KOPT-K1 (cell line): ENCODE measurements at regions not wholly inside any gene's neighbourhood (a gene's known extent, or its start where the extent isn't known, plus 50 kb on each side); places are given as distances from the start of the nearest gene placed in this dataset.

Experiments
- H3K27ac ChIP-seq: fragments of 200-600 bp; sonication (generic); 2 replicates; pipeline ENCODE4 v1.5.1; 2016; ENCODE audit warnings: antibody characterized with exemption, mild to moderate bottlenecking, low read depth, low read length; ENCODE audit not compliant: poor library complexity, severe bottlenecking
- H3K36me3 ChIP-seq: fragments of 200-600 bp; sonication (generic); 2 replicates; pipeline ENCODE4 v1.5.1; 2017; ENCODE audit warnings: antibody characterized with exemption, mild to moderate bottlenecking, low read length, moderate library complexity; ENCODE audit not compliant: insufficient read depth
- H3K9me3 ChIP-seq: fragments of 200-600 bp; sonication (generic); 2 replicates; pipeline ENCODE4 v1.5.1; 2017; ENCODE audit warnings: antibody characterized with exemption, low read length, mild to moderate bottlenecking; ENCODE audit not compliant: insufficient read depth, poor library complexity, severe bottlenecking

DNA sequence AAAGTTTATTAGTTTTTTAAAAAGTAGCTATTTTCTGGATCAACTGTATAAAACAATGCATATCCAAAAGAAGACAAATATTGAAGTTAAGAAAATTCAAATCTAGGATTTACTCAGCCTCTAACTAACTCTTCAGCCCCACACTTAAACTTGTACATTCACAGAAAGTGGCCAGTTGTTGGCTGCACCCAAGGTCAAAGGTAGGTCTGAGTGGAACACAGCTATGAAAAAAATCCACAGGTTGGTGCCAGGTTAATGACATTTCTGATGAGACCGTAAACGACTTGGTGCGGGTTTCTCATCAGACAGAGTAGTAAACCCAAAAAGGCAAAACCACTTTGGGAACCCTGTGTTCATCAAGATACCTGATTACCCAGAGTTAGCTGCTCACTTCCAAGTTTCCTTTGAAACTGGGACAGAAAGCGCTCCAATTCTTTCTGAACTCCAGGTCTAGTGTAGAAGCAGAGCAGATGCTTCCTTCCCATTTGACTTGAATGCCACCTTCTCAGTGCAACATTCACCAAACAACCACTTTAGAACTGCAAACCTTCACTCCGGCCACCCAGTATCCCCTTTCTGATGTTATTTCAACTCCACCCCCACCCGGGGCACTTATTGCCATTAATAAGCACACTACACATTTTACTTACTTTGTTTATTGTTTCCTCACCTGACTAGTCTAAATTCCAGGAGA lies 208.3 kb upstream of the STARD13 start:
- Histone ChIP-seq H3K36me3 (no peaks in the 10 kb centered on the region), H3K9me3 (no peaks in the 10 kb centered on the region), H3K27ac (no peak overlapping the region)

DNA sequence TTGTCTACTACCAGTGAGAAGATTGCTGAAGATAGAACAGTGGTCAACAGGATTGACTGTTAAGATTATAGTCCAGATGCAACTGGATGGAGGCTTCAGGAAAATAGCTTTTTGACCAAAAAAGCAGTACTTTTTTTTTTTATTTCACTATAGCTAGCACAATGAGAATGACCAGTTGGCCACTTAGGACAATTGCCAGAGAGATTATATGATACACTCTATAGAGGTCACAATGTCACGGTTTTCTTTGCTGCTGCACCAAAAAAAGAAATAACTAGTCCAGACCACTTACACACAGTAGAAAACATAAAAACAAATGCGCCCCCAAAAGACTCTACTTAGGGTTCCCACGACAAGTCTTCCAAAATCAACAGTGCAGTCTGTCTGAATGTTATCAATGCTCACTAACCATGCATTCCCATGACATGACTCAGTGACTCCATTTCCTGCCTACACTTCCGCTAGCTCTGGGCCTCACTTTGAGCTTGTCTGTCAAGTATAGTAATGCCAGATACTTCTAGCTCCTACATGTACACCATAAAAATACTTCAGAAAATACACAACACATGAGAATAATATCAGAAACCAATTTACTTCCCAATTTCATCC lies 209.1 kb upstream of the STARD13 start:
- Histone ChIP-seq H3K36me3 (no peaks in the 10 kb centered on the region), H3K27ac (no peak overlapping the region), H3K9me3 (no peaks in the 10 kb centered on the region)

DNA sequence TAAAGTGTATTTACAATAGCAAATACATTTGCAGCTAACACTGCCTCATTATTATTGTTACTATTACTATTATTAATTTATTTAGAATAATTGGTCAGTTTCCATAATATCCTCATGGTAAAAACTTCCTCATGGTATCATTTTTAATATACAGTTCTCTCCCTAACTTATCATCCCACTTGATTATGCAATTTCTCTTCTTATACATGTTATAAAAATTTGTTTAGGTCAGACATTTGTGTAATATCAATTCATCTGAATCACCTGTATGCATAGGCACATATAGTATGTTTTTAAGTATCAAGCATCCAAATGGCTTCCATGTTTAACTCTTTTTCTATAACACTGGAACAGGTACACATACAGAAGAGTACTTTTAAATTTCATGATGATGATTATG lies 210.8 kb upstream of the STARD13 start:
- H3K9me3 ChIP-seq = no peaks in the 10 kb centered on the region
- no peak overlapping the region for H3K27ac ChIP-seq
- H3K36me3 ChIP-seq = no peaks in the 10 kb centered on the region

DNA sequence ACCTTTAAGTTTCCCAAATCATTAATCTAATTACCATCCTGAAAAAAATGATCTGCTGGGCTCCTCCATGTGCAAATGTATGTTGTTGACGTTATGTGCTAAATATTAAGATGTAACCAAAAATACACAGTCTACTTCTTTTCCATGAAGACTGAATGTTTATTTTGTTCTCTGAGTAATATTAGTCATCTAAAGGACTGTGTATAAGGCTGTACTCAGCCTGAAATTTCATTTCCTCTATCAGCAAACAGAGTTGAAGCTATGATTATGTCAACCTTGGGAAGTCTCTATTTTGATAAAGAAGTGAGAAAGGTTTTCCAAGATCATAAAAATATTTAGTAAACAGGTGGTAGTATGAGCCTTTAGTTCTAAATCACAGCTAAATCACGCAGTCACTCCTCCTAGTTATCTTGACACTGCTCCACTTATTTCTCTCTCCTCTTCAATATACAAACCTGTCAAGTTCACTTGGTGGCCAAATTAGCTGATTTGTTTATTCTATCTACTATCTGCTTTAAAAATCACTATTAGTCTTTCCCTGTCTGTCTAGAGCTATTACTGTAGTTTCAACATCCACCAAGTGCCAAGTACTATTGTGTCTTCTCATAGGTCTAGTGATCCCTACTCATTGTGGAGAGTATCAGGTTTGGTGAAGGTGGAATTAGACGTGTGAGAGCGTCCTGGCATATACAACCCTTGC lies 211.7 kb upstream of the STARD13 start:
- H3K36me3 ChIP-seq = no peaks in the 10 kb centered on the region
- H3K9me3 ChIP-seq = no peaks in the 10 kb centered on the region
- no peak overlapping the region for H3K27ac ChIP-seq

DNA sequence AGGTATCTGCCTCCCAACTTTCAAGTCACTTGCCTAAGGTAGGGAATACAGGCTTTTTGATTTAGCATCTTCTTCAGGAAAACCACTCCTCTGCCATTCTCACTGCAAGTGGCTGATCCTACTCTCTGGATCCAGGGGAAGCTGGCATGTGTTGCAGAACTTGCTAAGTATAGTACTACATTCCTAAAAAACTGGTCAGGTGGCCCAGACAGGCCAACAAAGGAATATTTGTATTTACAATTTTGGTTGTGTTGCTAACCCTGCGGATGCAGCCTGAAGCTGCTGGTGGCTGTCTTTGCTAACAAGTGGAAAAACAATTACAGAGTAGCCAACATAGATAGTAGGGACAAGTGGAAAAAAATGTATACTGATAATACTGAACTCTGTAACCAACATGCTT lies 222.5 kb upstream of the STARD13 start:
- Histone ChIP-seq H3K27ac (no peak overlapping the region), H3K9me3 (no peaks in the 10 kb centered on the region), H3K36me3 (no peaks in the 10 kb centered on the region)

DNA sequence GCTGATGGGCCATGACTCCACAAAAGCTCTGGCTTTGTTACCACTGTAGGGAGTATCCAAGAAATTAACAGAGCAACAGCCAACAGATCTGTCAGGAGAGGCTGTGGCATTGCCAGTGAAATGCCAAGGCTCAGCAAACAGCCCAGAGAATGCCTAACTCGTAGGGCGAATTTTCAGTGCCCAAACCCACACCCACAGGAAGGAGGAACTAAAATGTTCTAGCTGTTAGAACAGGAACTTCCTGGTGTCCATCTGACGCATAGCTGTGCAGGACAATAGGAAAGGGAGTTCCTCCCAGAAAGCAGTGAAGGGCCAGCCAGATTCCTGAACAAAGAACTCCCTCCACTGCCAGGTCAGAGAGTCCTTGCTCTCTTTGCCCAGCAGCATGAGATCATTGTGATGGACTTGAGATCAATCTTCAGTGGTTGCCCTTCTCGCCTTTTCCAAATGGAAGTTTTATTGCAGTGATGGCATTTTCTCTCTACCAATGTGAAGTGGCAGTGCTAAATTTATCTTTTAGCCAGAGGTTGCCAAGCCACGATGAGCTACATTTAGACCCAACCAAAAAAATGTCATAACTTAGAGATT lies 224.2 kb upstream of the STARD13 start:
- Histone ChIP-seq H3K9me3 (no peaks in the 10 kb centered on the region), H3K27ac (no peak overlapping the region), H3K36me3 (no peaks in the 10 kb centered on the region)

DNA sequence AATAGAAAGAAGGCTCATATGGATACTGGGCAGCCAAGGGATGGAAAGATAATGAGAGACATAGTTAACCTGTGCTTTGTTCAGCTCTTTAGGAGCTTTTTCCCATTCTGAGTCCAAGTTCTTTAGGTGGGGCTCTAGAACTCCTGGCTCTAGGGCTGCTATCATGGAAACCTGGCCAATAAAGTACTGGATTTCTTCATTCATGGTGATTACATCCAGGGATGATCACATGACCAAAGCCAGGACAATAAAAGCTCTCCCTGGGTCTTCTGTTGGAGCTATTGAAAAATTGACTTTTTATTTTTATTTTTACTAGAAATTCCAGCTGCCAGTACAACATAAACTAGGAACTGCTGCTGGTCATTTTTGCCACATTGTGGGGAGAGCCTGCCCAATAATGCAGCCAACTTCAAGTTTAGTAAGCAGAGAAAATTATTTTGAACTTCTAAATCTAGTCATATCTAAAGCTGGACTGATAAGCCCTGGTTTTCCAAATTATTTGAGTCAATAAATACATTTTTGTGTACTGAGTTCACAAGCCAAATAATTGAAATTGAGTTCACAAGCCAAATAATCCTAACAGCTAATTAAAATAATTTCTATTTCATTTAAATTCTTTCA lies 224.9 kb upstream of the STARD13 start:
- H3K36me3 ChIP-seq = no peaks in the 10 kb centered on the region
- no peak overlapping the region for H3K27ac ChIP-seq
- no peaks in the 10 kb centered on the region for H3K9me3 ChIP-seq

DNA sequence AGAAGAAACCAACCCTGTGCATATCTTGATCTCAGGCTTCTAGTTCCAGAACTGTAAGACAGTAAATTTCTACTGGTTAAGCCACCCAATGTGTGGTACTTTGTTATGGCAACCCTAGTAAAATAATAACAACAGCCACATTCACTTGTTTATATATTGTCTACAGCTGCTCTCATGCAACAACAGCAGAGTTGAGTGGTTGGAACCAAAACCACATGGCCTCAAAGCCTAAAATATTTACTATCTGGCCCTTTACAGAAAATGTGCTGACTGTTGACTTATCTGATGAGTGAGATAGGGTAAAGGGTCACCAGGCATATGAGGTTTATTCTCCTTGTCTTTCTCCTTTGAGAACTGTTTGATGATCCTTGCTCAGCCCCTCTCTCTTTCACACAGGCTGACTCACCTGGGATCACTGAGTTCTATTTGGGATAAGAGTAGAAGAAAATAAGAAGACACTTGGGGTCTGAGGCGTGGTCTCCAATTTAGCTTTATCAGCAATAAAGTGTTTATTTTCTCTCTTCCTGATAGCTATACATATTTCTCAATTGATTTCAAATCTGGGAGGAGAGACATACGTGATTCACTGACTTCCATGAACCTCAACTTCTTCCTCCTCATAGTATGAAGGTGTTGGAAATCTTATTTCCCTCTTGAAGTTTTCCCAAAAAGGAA lies 227.5 kb upstream of the STARD13 start:
- Histone ChIP-seq H3K9me3 (no peaks in the 10 kb centered on the region), H3K36me3 (no peaks in the 10 kb centered on the region), H3K27ac (no peak overlapping the region)

DNA sequence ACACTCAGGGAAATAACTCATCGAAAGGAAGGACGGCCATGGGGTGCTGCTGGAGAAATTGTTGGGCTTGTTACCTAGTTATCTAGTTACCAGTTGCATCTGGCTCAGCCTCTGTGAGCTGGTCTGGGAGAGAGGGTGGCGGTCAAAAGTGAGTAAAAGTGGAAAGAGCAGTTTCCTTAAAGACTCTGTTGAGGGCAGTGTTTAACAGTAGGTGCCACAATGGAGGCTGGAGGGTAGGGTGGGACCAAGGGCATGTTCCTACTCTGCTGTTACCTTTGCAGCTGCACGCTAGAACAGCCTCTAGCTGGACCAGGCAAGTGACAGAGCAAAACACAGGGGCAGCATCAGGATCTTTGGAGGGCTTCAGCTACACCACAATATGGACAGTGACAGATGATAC lies 228.8 kb upstream of the STARD13 start:
- Histone ChIP-seq H3K27ac (no peak overlapping the region), H3K9me3 (no peaks in the 10 kb centered on the region), H3K36me3 (no peaks in the 10 kb centered on the region)

DNA sequence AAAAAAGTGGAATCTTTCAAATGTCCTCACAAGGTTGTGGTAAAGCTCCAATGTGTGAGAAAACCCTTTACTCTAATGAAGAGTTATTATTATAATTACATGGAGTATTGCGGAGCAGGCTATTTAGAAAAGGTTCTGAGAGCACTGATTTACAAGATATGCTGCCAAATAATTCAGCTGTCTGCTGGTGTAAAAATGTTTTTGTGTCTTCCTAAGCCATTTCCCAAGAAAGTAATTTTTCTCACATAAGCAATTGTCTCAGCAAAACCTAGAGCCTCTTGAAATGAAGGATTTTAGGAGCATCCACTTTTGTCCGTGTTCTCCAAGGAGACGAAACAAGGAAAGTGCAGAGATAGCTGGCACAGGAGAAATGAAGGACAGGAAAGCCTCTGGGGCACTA lies 229.6 kb upstream of the STARD13 start:
- H3K27ac ChIP-seq = no peak overlapping the region
- no peaks in the 10 kb centered on the region for H3K36me3 ChIP-seq
- no peaks in the 10 kb centered on the region for H3K9me3 ChIP-seq

DNA sequence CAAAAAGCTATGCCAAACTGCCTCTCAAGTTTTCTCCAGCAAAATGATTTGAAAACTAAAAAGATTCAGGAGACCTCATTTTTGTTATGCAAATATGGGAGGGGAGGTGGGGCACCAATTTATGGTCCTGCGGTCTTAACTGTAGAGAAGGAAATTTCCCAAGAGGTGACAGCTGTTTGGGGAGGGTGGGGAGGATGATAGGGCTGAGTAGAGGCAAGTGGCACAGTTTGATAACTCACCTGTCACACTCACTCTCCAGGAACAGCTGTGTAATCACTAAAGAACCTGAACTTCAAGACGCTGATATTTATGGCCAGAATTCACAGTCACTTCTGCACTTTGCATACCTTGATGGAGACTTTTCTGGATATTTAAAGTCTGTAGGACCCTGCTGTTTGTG lies 232.9 kb upstream of the STARD13 start:
- H3K27ac ChIP-seq = no peak overlapping the region
- H3K9me3 ChIP-seq = no peaks in the 10 kb centered on the region
- no peaks in the 10 kb centered on the region for H3K36me3 ChIP-seq

DNA sequence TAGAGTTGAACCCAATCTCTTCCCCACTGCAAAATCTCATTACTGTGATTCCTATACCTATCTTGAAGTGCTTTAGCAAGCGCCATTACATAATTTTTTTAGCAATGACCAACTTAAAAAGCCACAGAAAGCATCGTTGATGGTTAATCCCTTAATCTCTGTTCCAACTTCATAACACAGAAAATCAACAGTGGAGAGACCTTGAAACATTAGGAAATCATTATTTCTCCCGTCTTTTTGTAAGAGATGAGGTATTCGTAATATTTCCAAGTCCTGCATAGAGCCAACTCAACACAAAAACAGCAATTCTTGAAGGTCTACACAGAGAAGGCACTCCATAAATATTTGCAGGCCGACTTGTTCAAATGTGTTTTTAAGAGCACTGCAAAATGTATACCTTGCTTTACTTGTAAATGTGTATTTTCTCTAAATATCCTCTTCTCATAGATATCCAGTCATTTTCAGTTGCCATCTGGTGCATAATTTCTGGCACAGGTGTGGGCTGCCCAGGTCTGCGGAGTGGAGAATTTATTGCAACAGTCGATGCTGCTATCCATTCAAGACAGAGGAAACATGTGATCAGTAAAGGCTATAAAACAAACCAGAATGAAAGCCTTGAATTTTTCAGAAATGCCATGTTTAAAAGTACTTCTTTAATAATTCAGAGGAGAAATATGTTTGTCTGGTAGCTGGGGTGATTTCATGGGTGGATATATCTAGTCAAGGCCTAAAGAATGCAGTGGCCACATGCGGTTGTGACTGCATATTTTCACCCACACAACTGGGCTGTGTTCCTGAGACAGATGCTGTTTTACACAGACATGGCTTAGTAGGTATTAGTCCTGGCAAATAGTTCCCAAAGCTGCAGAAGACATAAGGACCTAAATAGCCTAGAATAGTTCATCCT lies 234.3 kb upstream of the STARD13 start:
- H3K27ac ChIP-seq = no peak overlapping the region
- H3K9me3 ChIP-seq = no peaks in the 10 kb centered on the region
- no peaks in the 10 kb centered on the region for H3K36me3 ChIP-seq

DNA sequence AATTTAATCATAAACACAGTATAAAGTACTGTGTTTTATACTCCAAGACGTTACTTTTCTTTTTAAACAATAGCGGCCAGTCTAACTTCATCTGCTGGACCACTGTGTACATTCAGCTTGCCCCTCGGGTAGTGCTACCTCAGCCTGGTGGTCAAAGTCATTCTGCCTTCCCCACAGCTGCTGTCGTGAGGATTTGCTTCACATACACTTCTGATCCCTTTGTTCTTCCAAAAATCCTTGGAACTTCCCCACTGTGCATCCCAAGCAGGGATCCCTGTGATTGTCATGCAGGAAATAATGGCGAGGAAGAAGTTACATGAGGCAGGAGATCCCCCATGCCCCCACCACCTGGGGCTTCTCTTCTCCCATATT lies 234.9 kb upstream of the STARD13 start:
- Histone ChIP-seq H3K9me3 (no peaks in the 10 kb centered on the region), H3K36me3 (no peaks in the 10 kb centered on the region), H3K27ac (no peak overlapping the region)

DNA sequence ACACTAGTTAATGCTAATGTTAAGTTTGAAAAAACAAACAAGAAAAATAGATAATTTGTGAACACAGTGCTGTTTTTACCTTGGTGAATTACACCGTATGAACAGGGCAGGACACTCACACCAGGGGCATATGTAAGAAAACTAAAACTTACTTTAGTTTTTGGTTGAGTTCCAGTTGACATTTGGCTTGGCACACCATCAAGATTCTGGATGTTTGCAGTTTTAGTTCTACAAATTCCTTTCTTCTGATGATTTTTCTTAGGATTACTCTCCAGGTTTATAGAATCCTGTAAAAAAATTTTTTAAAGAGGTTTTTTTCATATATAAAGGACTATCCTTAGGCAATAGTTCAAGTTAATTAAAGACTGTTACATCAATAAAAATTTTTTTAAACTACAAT lies 238.5 kb upstream of the STARD13 start:
- H3K27ac ChIP-seq = no peak overlapping the region
- H3K9me3 ChIP-seq = no peaks in the 10 kb centered on the region
- H3K36me3 ChIP-seq = no peaks in the 10 kb centered on the region
